ENCODE measurements at regions not wholly inside any gene's neighbourhood (a gene's known extent, or its start where the extent isn't known, plus 50 kb on each side); places are given as distances from the start of the nearest gene placed in this dataset.
A peak's percentile ranks its signal among the peaks of the same experiment; 100 is the strongest.
"Not testable (repeated sequence)": the region's sequence is repeated elsewhere in the genome, so short reads cannot be mapped to it uniquely, and the experiment has no call there.

DNA sequence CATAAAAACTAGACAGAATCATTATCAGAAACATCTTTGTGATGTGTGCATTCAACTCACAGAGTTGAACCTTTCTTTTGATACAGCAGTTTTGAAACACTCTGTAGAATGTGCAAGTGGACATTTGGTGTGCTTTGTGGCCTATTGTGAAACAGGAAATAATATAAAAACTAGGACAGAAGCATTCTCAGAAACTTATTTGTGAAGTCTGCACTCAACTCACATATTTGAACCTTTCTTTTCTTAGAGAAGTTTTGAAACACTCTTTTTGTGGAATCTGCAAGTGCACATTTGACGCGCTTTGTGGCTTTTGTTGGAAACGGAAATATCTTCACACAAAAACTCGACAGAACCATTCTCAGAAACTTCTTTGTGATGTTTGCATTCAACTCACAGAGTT lies 260.0 kb downstream of the FOXD4L6 start:
- H3K27ac ChIP-seq (ENCODE audit: low read depth, low read length); H3K9ac ChIP-seq (ENCODE audit: low read length in 5 of 5); H3K4me1 ChIP-seq (ENCODE audit: control insufficient read depth in 5 of 5, insufficient read depth in 5 of 5, low read length in 5 of 5); H3K36me3 ChIP-seq (ENCODE audit: control insufficient read depth in 5 of 5, insufficient read depth in 5 of 5, low read length in 5 of 5); H3K27me3 ChIP-seq (ENCODE audit: control insufficient read depth in 5 of 5, insufficient read depth in 4 of 5, low read length in 5 of 5): not testable (repeated sequence)
- peak overlapping the region in 2 of 5 donors; percentile 12 to 25 for H3K4me3 ChIP-seq (ENCODE audit: low read depth in 1 of 5, low read length in 5 of 5)
- H3K9me3 ChIP-seq (ENCODE audit: control insufficient read depth in 5 of 5, low read length in 5 of 5) = peaks cover 7 to 47% (median 25%) of the 10 kb centered on the region in 5 donors

Data from subcutaneous abdominal adipose tissue (tissue), 5 donors.